GM21423 (cell line): ENCODE measurements at regions not wholly inside any gene's neighbourhood (a gene's known extent, or its start where the extent isn't known, plus 50 kb on each side); places are given as distances from the start of the nearest gene placed in this dataset.
"Not testable (repeated sequence)": the region's sequence is repeated elsewhere in the genome, so short reads cannot be mapped to it uniquely, and the experiment has no call there.

Source experiments
- ATAC-seq: cut with Tn5 transposase; IDR thresholded peaks from one replicate; pipeline ENCODE4 v1.9.1; 2021; ENCODE audit warnings: mild to moderate bottlenecking, moderate library complexity; ENCODE audit not compliant: unreplicated experiment

- no peak for ATAC-seq
These were observed 482.8 kb downstream of the STIM2 start for GRCh38 chr4:27343411-27343810.

- ATAC-seq = no peak
These were observed 489.5 kb downstream of the STIM2 start for GRCh38 chr4:27350161-27350560.

GRCh38 chr4:27357283-27357682 lies 496.6 kb downstream of the STIM2 start:
- ATAC-seq = no peak

GRCh38 chr4:27358269-27358668 lies 497.6 kb downstream of the STIM2 start:
- no peak for ATAC-seq

GRCh38 chr4:27360131-27360530 lies 499.5 kb downstream of the STIM2 start:
- ATAC-seq = no peak

- ATAC-seq = no peak
These were observed 500.2 kb downstream of the STIM2 start for GRCh38 chr4:27360790-27361267.

GRCh38 chr4:27364509-27364908 lies 503.9 kb downstream of the STIM2 start:
- ATAC-seq = no peak

GRCh38 chr4:27366104-27366823 lies 505.6 kb downstream of the STIM2 start:
- ATAC-seq = no peak

- ATAC-seq = no peak
These were observed 508.1 kb downstream of the STIM2 start for GRCh38 chr4:27368781-27369180.

- ATAC-seq = no peak
These were observed 521.2 kb downstream of the STIM2 start for GRCh38 chr4:27381815-27382214.

GRCh38 chr4:27387711-27388110 lies 527.1 kb downstream of the STIM2 start:
- no peak for ATAC-seq

GRCh38 chr4:27397886-27398285 lies 537.2 kb downstream of the STIM2 start:
- no peak for ATAC-seq

- ATAC-seq = no peak
These were observed 538.1 kb downstream of the STIM2 start for GRCh38 chr4:27398631-27399310.

GRCh38 chr4:27407616-27408015 lies 547.0 kb downstream of the STIM2 start:
- ATAC-seq = no peak

- ATAC-seq = no peak
These were observed 552.0 kb downstream of the STIM2 start for GRCh38 chr4:27412613-27413012.

GRCh38 chr4:27414887-27415731 lies 554.5 kb downstream of the STIM2 start:
- no peak for ATAC-seq

- no peak for ATAC-seq
These were observed 568.0 kb downstream of the STIM2 start for GRCh38 chr4:27428661-27429060.

- no peak for ATAC-seq
These were observed 568.8 kb downstream of the STIM2 start for GRCh38 chr4:27429364-27429871.

GRCh38 chr4:27442146-27442545 lies 581.5 kb downstream of the STIM2 start:
- no peak for ATAC-seq

GRCh38 chr4:27442661-27443060 lies 582.0 kb downstream of the STIM2 start:
- ATAC-seq = not testable (repeated sequence)

- no peak for ATAC-seq
These were observed 603.2 kb downstream of the STIM2 start for GRCh38 chr4:27463816-27464215.
